Trophoblast cell (in vitro differentiated cells and primary cell): ENCODE measurements at regions not wholly inside any gene's neighbourhood (a gene's known extent, or its start where the extent isn't known, plus 50 kb on each side); places are given as distances from the start of the nearest gene placed in this dataset.

Source experiments
- DNase-seq, 2 donors: peaks; one replicate each; pipeline ENCODE4 v3.0.0-alpha.2; 2016
- H2AFZ ChIP-seq: 2 replicates; pipeline ENCODE4 v1.6.1; 2013; ENCODE audit warnings: low read length, moderate library complexity, mild to moderate bottlenecking; ENCODE audit not compliant: insufficient read depth, poor library complexity
- H2AK5ac ChIP-seq: 2 replicates; pipeline ENCODE4 v1.6.1; 2013; ENCODE audit warnings: mild to moderate bottlenecking, low read length
- H2BK120ac ChIP-seq: 2 replicates; pipeline ENCODE4 v1.6.1; 2013; ENCODE audit warnings: low read length, mild to moderate bottlenecking, moderate library complexity; ENCODE audit not compliant: insufficient read depth, poor library complexity
- H2BK12ac ChIP-seq: 2 replicates; pipeline ENCODE4 v1.6.1; 2013; ENCODE audit warnings: mild to moderate bottlenecking, low read length, moderate library complexity
- H2BK5ac ChIP-seq: 2 replicates; pipeline ENCODE4 v1.6.1; 2013; ENCODE audit warnings: low read length, low read depth, moderate library complexity, mild to moderate bottlenecking; ENCODE audit not compliant: poor library complexity
- H3K14ac ChIP-seq: 2 replicates; pipeline ENCODE4 v1.6.1; 2013; ENCODE audit warnings: mild to moderate bottlenecking, low read length
- H3K18ac ChIP-seq: 2 replicates; pipeline ENCODE4 v1.6.1; 2013; ENCODE audit warnings: mild to moderate bottlenecking, low read length
- H3K23ac ChIP-seq: 2 replicates; pipeline ENCODE4 v1.6.1; 2013; ENCODE audit warnings: low read length
- H3K27ac ChIP-seq: 2 replicates; pipeline ENCODE4 v1.5.1; 2013; ENCODE audit warnings: low read depth, mild to moderate bottlenecking, inconsistent platforms, low read length, moderate library complexity
- H3K27me3 ChIP-seq: 2 replicates; pipeline ENCODE4 v1.6.1; 2013; ENCODE audit warnings: inconsistent platforms, mild to moderate bottlenecking, low read length, moderate library complexity; ENCODE audit not compliant: insufficient read depth
- H3K36me3 ChIP-seq, 2 experiments: 1 replicate in 1 of 2; 2 replicates in 1 of 2; pipeline ENCODE4 v1.6.1; 2013; ENCODE audit warnings: low read length in 2 of 2, mild to moderate bottlenecking in 2 of 2, moderate library complexity in 1 of 2; ENCODE audit not compliant: insufficient read depth in 2 of 2, control insufficient read depth in 1 of 2
- H3K4ac ChIP-seq: 2 replicates; pipeline ENCODE4 v1.6.1; 2013; ENCODE audit warnings: low read depth, mild to moderate bottlenecking, low read length, moderate library complexity
- H3K4me1 ChIP-seq, 2 experiments: 1 replicate in 1 of 2; 2 replicates in 1 of 2; pipeline ENCODE4 v1.6.1; 2013; ENCODE audit warnings: low read length in 2 of 2, mild to moderate bottlenecking in 2 of 2, moderate library complexity in 1 of 2; ENCODE audit not compliant: insufficient read depth in 2 of 2, control insufficient read depth in 1 of 2
- H3K4me2 ChIP-seq: 2 replicates; pipeline ENCODE4 v1.6.1; 2013; ENCODE audit warnings: inconsistent platforms, mild to moderate bottlenecking, low read length, moderate library complexity
- H3K4me3 ChIP-seq: 2 replicates; pipeline ENCODE4 v1.5.1; 2013; ENCODE audit warnings: mild to moderate bottlenecking, low read depth, low read length, inconsistent platforms
- H3K79me1 ChIP-seq: one replicate; pipeline ENCODE4 v1.6.1; 2013; ENCODE audit warnings: low read length
- H3K79me2 ChIP-seq: 2 replicates; pipeline ENCODE4 v1.6.1; 2013; ENCODE audit warnings: low read length, mild to moderate bottlenecking; ENCODE audit not compliant: control insufficient read depth, insufficient read depth, poor library complexity
- H3K9ac ChIP-seq: 2 replicates; pipeline ENCODE4 v1.6.1; 2013; ENCODE audit warnings: mild to moderate bottlenecking, low read length
- H3K9me3 ChIP-seq: 2 replicates; pipeline ENCODE4 v1.6.1; 2013; ENCODE audit warnings: low read depth, mild to moderate bottlenecking, control low read depth, inconsistent platforms, low read length; ENCODE audit not compliant: insufficient read depth
- H4K12ac ChIP-seq: 2 replicates; pipeline ENCODE4 v1.6.1; 2013; ENCODE audit warnings: low read depth, mild to moderate bottlenecking, low read length, moderate library complexity
- H4K8ac ChIP-seq: 2 replicates; pipeline ENCODE4 v1.6.1; 2013; ENCODE audit warnings: low read depth, mild to moderate bottlenecking, low read length, moderate library complexity
- H4K91ac ChIP-seq: one replicate; pipeline ENCODE4 v1.6.1; 2013; ENCODE audit warnings: low read depth, mild to moderate bottlenecking, low read length, moderate library complexity
- WGBS: extraction: QIAGEN DNeasy Blood & Tissue Kit; methylation state at CpG from one replicate; pipeline ENCODE4 v1.1.7; 2013; ENCODE audit warnings: missing lambda C conversion rate; ENCODE audit not compliant: insufficient read length, insufficient coverage; ENCODE audit errors: extremely low coverage; 5-methylcytosine and 5-hydroxymethylcytosine counted together

- Histone ChIP-seq H2AFZ (no peak overlapping the region), H4K12ac (no peak overlapping the region), H4K91ac (no peak overlapping the region), H3K4ac (no peak overlapping the region), H3K23ac (no peak overlapping the region), H3K4me2 (no peak overlapping the region), H3K18ac (no peak overlapping the region), H3K79me1 (no peaks in the 10 kb centered on the region), H3K27me3 (no peaks in the 10 kb centered on the region), H2BK5ac (no peak overlapping the region), H2AK5ac (no peak overlapping the region), H3K9ac (no peak overlapping the region), H3K36me3 (no peaks in the 10 kb centered on the region), H3K9me3 (no peaks in the 10 kb centered on the region), H3K79me2 (no peaks in the 10 kb centered on the region), H3K27ac (no peak overlapping the region), H4K8ac (no peak overlapping the region), H2BK12ac (no peak overlapping the region), H2BK120ac (no peak overlapping the region), H3K14ac (no peak overlapping the region), H3K4me3 (no peak overlapping the region), H3K4me1 (no peaks in the 10 kb centered on the region)
- no peak for DNase-seq
Measured at GRCh38 chr2:106700616-106701015, 185.4 kb downstream of the ST6GAL2 start.

DNA sequence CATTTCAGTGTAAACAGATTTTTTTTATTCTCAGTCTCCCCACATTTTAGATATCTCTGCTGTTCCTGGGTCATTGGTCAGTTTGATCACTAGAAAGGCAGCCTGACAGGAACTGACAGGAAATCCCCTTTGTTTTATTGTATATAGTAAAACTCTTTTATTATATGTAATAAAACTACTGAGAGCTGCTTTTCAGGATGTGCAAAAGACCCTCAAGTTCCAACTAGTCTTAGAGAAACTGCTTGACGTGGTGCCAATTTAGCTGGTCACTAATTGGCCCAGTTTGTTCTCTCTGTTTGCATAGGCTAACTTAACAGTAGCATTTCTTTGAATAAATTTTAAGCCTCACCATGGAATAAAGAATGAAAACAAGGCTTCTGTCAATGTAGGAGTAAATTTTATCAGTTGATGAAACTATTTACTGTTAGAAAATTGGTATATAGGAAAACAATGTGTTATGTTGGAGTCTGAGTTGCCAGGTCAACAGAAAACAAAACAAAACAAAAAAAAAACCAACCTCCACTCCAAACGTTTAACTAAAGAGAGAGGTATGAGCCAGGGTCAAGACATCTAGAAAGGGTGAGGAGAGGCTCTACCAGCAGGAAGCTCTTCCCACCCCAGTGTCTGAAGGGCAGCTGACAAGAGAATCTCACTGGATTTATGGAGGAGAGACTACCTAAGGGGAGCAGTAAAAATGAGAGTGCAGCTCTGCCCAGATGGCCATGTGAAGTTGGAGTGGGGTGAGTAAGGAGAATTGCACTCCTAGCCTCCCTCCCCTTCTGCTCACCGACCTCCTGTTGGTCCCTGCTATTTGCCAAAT lies 184.6 kb downstream of the ST6GAL2 start:
- Histone ChIP-seq H2AFZ (no peak overlapping the region), H3K9me3 (no peaks in the 10 kb centered on the region), H2BK12ac (no peak overlapping the region), H4K8ac (no peak overlapping the region), H3K14ac (no peak overlapping the region), H3K27me3 (no peaks in the 10 kb centered on the region), H3K9ac (no peak overlapping the region), H4K91ac (no peak overlapping the region), H3K4me2 (no peak overlapping the region), H3K36me3 (no peaks in the 10 kb centered on the region), H2BK5ac (no peak overlapping the region), H3K79me1 (no peaks in the 10 kb centered on the region), H3K23ac (no peak overlapping the region), H3K4me1 (no peaks in the 10 kb centered on the region), H2BK120ac (no peak overlapping the region), H3K18ac (no peak overlapping the region), H3K27ac (no peak overlapping the region), H4K12ac (no peak overlapping the region), H3K79me2 (no peaks in the 10 kb centered on the region), H2AK5ac (no peak overlapping the region), H3K4me3 (no peak overlapping the region), H3K4ac (no peak overlapping the region)
- DNase-seq = peak in 1 of 2 donors; percentile 1
- WGBS = no CpG with 5 or more reads among the region's 3 CpGs

DNA sequence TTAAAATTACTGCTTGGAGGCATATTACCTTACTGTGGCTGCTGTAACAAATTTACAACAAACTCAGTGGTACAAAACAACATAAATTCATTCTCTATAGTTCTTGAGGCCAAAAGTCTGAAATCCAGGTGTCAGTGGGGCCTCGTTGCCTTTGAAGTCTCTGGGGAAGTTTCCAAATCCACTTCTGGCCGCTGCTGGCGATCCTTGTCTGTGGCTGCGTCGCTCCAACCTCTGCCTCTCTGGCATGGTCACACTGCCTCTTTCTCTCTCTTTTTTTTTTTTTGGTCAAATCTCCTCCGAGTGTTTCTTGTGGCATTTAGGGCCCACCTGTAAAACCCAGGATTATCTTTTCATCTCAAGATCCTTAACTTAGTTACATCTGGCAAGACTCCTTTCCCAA lies 182.8 kb downstream of the ST6GAL2 start:
- Histone ChIP-seq H3K27me3 (no peaks in the 10 kb centered on the region), H3K9ac (no peak overlapping the region), H2BK120ac (no peak overlapping the region), H2AK5ac (no peak overlapping the region), H3K9me3 (no peaks in the 10 kb centered on the region), H3K4me3 (no peak overlapping the region), H3K23ac (no peak overlapping the region), H4K8ac (no peak overlapping the region), H3K79me1 (no peaks in the 10 kb centered on the region), H3K4ac (no peak overlapping the region), H3K4me2 (no peak overlapping the region), H2BK12ac (no peak overlapping the region), H3K14ac (no peak overlapping the region), H4K12ac (no peak overlapping the region), H3K79me2 (no peaks in the 10 kb centered on the region), H3K4me1 (no peaks in the 10 kb centered on the region), H2AFZ (no peak overlapping the region), H2BK5ac (no peak overlapping the region), H4K91ac (no peak overlapping the region), H3K36me3 (no peaks in the 10 kb centered on the region), H3K27ac (no peak overlapping the region), H3K18ac (no peak overlapping the region)
- DNase-seq = no peak
- WGBS = no CpG with 5 or more reads among the region's 6 CpGs

- no peaks in the 10 kb centered on the region for H3K4me1 ChIP-seq
- H3K14ac ChIP-seq = no peak overlapping the region
- H3K4me3 ChIP-seq = no peak overlapping the region
- H3K36me3 ChIP-seq = no peaks in the 10 kb centered on the region
- H2AFZ ChIP-seq = no peak overlapping the region
- no peak overlapping the region for H2BK5ac ChIP-seq
- H3K4ac ChIP-seq = no peak overlapping the region
- H3K4me2 ChIP-seq = no peak overlapping the region
- no peak overlapping the region for H3K9ac ChIP-seq
- H3K79me2 ChIP-seq = no peaks in the 10 kb centered on the region
- no peak overlapping the region for H4K91ac ChIP-seq
- no peak overlapping the region for H2BK12ac ChIP-seq
- H3K27ac ChIP-seq = no peak overlapping the region
- no peak overlapping the region for H4K12ac ChIP-seq
- H3K27me3 ChIP-seq = no peaks in the 10 kb centered on the region
- no peaks in the 10 kb centered on the region for H3K9me3 ChIP-seq
- no peak overlapping the region for H3K18ac ChIP-seq
- H4K8ac ChIP-seq = no peak overlapping the region
- DNase-seq = no peak
- H2BK120ac ChIP-seq = no peak overlapping the region
- no peak overlapping the region for H3K23ac ChIP-seq
- no peaks in the 10 kb centered on the region for H3K79me1 ChIP-seq
- no peak overlapping the region for H2AK5ac ChIP-seq
Measured at GRCh38 chr2:106704798-106705197, 181.2 kb downstream of the ST6GAL2 start.
